HL-60/S4 (cell line): ENCODE measurements at regions not wholly inside any gene's neighbourhood (a gene's known extent, or its start where the extent isn't known, plus 50 kb on each side); places are given as distances from the start of the nearest gene placed in this dataset.

ENCODE experiments used
- in situ Hi-C: fragments of 300-500 bp; cut with MboI; formaldehyde crosslinking; loops from 2 replicates; pipeline ENCODE4 v1.14.3; 2022; ENCODE audit warnings: low sequenced_read_pairs

GRCh38 chr2:22626621-22627020, 758.4 kb upstream of the KLHL29 start:
- in situ Hi-C loops, result no loop called here

GRCh38 chr2:22628221-22628620, 756.8 kb upstream of the KLHL29 start:
- in situ Hi-C loops, result no loop called here

- in situ Hi-C loops, result no loop called here
Observed at GRCh38 chr2:22628906-22629305, 756.1 kb upstream of the KLHL29 start.

- in situ Hi-C loops, result no loop called here
Observed at GRCh38 chr2:22634167-22634566, 750.8 kb upstream of the KLHL29 start.

GRCh38 chr2:22656426-22656825, 728.6 kb upstream of the KLHL29 start:
- in situ Hi-C loops, result no loop called here

GRCh38 chr2:22673529-22673928, 711.5 kb upstream of the KLHL29 start:
- in situ Hi-C loops, result no loop called here

- in situ Hi-C loops, result no loop called here
Observed at GRCh38 chr2:22683914-22684313, 701.1 kb upstream of the KLHL29 start.

GRCh38 chr2:22690096-22690495, 694.9 kb upstream of the KLHL29 start:
- in situ Hi-C loops, result no loop called here

- in situ Hi-C loops, result no loop called here
Observed at GRCh38 chr2:22691666-22692065, 693.3 kb upstream of the KLHL29 start.

- in situ Hi-C loops, result no loop called here
Observed at GRCh38 chr2:22692746-22693145, 692.2 kb upstream of the KLHL29 start.

GRCh38 chr2:22694300-22694699, 690.7 kb upstream of the KLHL29 start:
- in situ Hi-C loops, result no loop called here

- in situ Hi-C loops, result no loop called here
Observed at GRCh38 chr2:22694856-22695255, 690.1 kb upstream of the KLHL29 start.

GRCh38 chr2:22697054-22697788, 687.8 kb upstream of the KLHL29 start:
- in situ Hi-C loops, result no loop called here

- in situ Hi-C loops, result no loop called here
Observed at GRCh38 chr2:22701561-22702160, 683.3 kb upstream of the KLHL29 start.

GRCh38 chr2:22703286-22703920, 681.6 kb upstream of the KLHL29 start:
- in situ Hi-C loops, result no loop called here

- in situ Hi-C loops, result no loop called here
Observed at GRCh38 chr2:22719396-22719795, 665.6 kb upstream of the KLHL29 start.

GRCh38 chr2:22729466-22729865, 655.5 kb upstream of the KLHL29 start:
- in situ Hi-C loops, result no loop called here

- in situ Hi-C loops, result no loop called here
Observed at GRCh38 chr2:22734373-22735045, 650.5 kb upstream of the KLHL29 start.

- in situ Hi-C loops, result no loop called here
Observed at GRCh38 chr2:22737144-22737543, 647.8 kb upstream of the KLHL29 start.

- in situ Hi-C loops, result no loop called here
Observed at GRCh38 chr2:22741216-22741615, 643.8 kb upstream of the KLHL29 start.

GRCh38 chr2:22748909-22749308, 636.1 kb upstream of the KLHL29 start:
- in situ Hi-C loops, result no loop called here

GRCh38 chr2:22753476-22753875, 631.5 kb upstream of the KLHL29 start:
- in situ Hi-C loops, result no loop called here
